Peyer's patch (tissue), 4 donors: ENCODE measurements at regions not wholly inside any gene's neighbourhood (a gene's known extent, or its start where the extent isn't known, plus 50 kb on each side); places are given as distances from the start of the nearest gene placed in this dataset.

Experiments used
- DNase-seq, 3 donors: peaks; one replicate each; pipeline ENCODE4 v3.0.0-alpha.2; 2017 to 2019
- H3K27ac ChIP-seq, 4 donors: fragments of 200-600 bp; sonication (generic); one replicate each; pipeline ENCODE4 v1.5.1; 2016 to 2019
- H3K27me3 ChIP-seq, 2 donors: fragments of 200-600 bp; sonication (generic); one replicate each; pipeline ENCODE4 v1.5.1; 2019
- H3K36me3 ChIP-seq, 3 donors: fragments of 200-600 bp; sonication (generic); one replicate each; pipeline ENCODE4 v1.5.1; 2016 to 2019
- H3K4me1 ChIP-seq, 4 donors: fragments of 200-600 bp; sonication (generic); one replicate each; pipeline ENCODE4 v1.5.1; 2016 to 2019
- H3K4me3 ChIP-seq, 4 donors: fragments of 200-600 bp; sonication (generic); 1 replicate in 3 of 4; 2 replicates in 1 of 4; pipeline ENCODE4 v1.5.1; 2016 to 2019; ENCODE audit warnings: mild to moderate bottlenecking in 1 of 4
- H3K9me3 ChIP-seq, 4 donors: fragments of 200-600 bp; sonication (generic); one replicate each; pipeline ENCODE4 v1.5.1; 2016 to 2019; ENCODE audit warnings: mild to moderate bottlenecking in 1 of 4
- CTCF ChIP-seq, 6 experiments: fragments of 450-650 bp in 4 of 6; fragments of 200-600 bp in 2 of 6; sonication (generic) in 1 of 6; IDR thresholded peaks; one replicate each; pipeline ENCODE4 v1.5.1; 2017 to 2019; ENCODE audit warnings: antibody characterized with exemption in 6 of 6, mild to moderate bottlenecking in 3 of 6, moderate library complexity in 1 of 6
- POLR2A ChIP-seq, 2 donors: fragments of 450-650 bp; IDR thresholded peaks; one replicate each; pipeline ENCODE4 v1.5.1; 2017; ENCODE audit warnings: antibody characterized with exemption in 2 of 2, mild to moderate bottlenecking in 2 of 2, moderate library complexity in 2 of 2

GRCh38 chr17:13128676-13129075 lies 110.8 kb upstream of the ELAC2 start:
- Histone ChIP-seq H3K9me3 (no peaks in the 10 kb centered on the region), H3K27me3 (no peaks in the 10 kb centered on the region), H3K27ac (no peak overlapping the region), H3K36me3 (no peaks in the 10 kb centered on the region), H3K4me1 (no peaks in the 10 kb centered on the region), H3K4me3 (no peak overlapping the region)
- no peak for DNase-seq
- TF ChIP-seq POLR2A (IDR thresholded peaks at IDR 0.05) (no peak), CTCF (IDR thresholded peaks at IDR 0.05) (no peak)

- H3K9me3 ChIP-seq, result no peaks in the 10 kb centered on the region
- no peak overlapping the region for H3K4me3 ChIP-seq
- H3K36me3 ChIP-seq, result no peaks in the 10 kb centered on the region
- H3K27me3 ChIP-seq, result no peaks in the 10 kb centered on the region
- H3K27ac ChIP-seq, result no peak overlapping the region
- TF ChIP-seq CTCF (IDR thresholded peaks at IDR 0.05), result no peak
- DNase-seq, result no peak
- H3K4me1 ChIP-seq, result no peaks in the 10 kb centered on the region
Observed at GRCh38 chr17:13127921-13128602, 110.2 kb upstream of the ELAC2 start.

GRCh38 chr17:13120864-13121263 lies 103.0 kb upstream of the ELAC2 start:
- H3K36me3 ChIP-seq, result no peaks in the 10 kb centered on the region
- no peak for DNase-seq
- TF ChIP-seq CTCF (IDR thresholded peaks at IDR 0.05) (no peak), POLR2A (IDR thresholded peaks at IDR 0.05) (no peak)
- H3K27me3 ChIP-seq, result no peaks in the 10 kb centered on the region
- H3K4me1 ChIP-seq, result no peaks in the 10 kb centered on the region
- no peak overlapping the region for H3K4me3 ChIP-seq
- H3K9me3 ChIP-seq, result no peaks in the 10 kb centered on the region
- no peak overlapping the region for H3K27ac ChIP-seq

GRCh38 chr17:13118311-13118710 lies 100.5 kb upstream of the ELAC2 start:
- DNase-seq, result no peak
- Histone ChIP-seq H3K9me3 (no peaks in the 10 kb centered on the region), H3K36me3 (no peaks in the 10 kb centered on the region), H3K27ac (no peak overlapping the region), H3K27me3 (no peaks in the 10 kb centered on the region), H3K4me3 (no peak overlapping the region), H3K4me1 (no peaks in the 10 kb centered on the region)
- TF ChIP-seq POLR2A (IDR thresholded peaks at IDR 0.05) (no peak), CTCF (IDR thresholded peaks at IDR 0.05) (no peak)

- H3K27ac ChIP-seq, result no peak overlapping the region
- no peaks in the 10 kb centered on the region for H3K27me3 ChIP-seq
- H3K4me3 ChIP-seq, result no peak overlapping the region
- no peaks in the 10 kb centered on the region for H3K36me3 ChIP-seq
- no peak for TF ChIP-seq CTCF (IDR thresholded peaks at IDR 0.05)
- TF ChIP-seq POLR2A (IDR thresholded peaks at IDR 0.05), result no peak
- H3K4me1 ChIP-seq, result no peaks in the 10 kb centered on the region
- no peak for DNase-seq
- H3K9me3 ChIP-seq, result no peaks in the 10 kb centered on the region
Observed at GRCh38 chr17:13117616-13118015, 99.8 kb upstream of the ELAC2 start.

GRCh38 chr17:13114601-13115031 lies 96.8 kb upstream of the ELAC2 start:
- Histone ChIP-seq H3K9me3 (no peaks in the 10 kb centered on the region), H3K27me3 (no peaks in the 10 kb centered on the region), H3K4me1 (no peaks in the 10 kb centered on the region), H3K4me3 (no peak overlapping the region), H3K36me3 (no peaks in the 10 kb centered on the region), H3K27ac (no peak overlapping the region)
- TF ChIP-seq POLR2A (IDR thresholded peaks at IDR 0.05) (no peak), CTCF (IDR thresholded peaks at IDR 0.05) (peak in 4 of 6 experiments; percentile 36 to 44 (median 42))
- DNase-seq, result no peak
